HepG2 (cell line): ENCODE measurements at regions not wholly inside any gene's neighbourhood (a gene's known extent, or its start where the extent isn't known, plus 50 kb on each side); places are given as distances from the start of the nearest gene placed in this dataset.

Source experiments
- ATAC-seq: fragments of 200-7000 bp; cut with Tn5 transposase; 3 replicates; pipeline ENCODE4 v1.9.1; 2020; ENCODE audit warnings: mild to moderate bottlenecking, moderate library complexity
- BruUV-seq: library from RNA; stranded (reverse); fragments of 400-500 nt; replicated peaks from 2 replicates; lab custom pipeline; 2021; lab: Mats Ljungman, UMichigan
- CTCF ChIA-PET: fragments of 300-600 bp; formaldehyde crosslinking; extraction: SDS; loops from one replicate; lab custom pipeline; 2021; ENCODE audit warnings: low total read pairs, inconsistent platforms, low intra/inter-chr PET ratio; lab: Yijun Ruan, JAX
- POLR2A ChIA-PET: fragments of 350-600 bp; sonication (Branson Sonifier 250); formaldehyde crosslinking; loops from one replicate; lab custom pipeline; 2020; ENCODE audit warnings: antibody characterized with exemption, inconsistent platforms; lab: Yijun Ruan, JAX
- DNase-seq: peaks from one replicate; pipeline ENCODE4 v3.0.0-alpha.2; 2015; ENCODE audit warnings: low spot score
- FAIRE-seq: peaks from 3 replicates; lab custom pipeline; 2011; peaks lifted over from hg19 to GRCh38; lab: Jason Lieb, UNC
- H2AFZ ChIP-seq: one replicate; pipeline ENCODE4 v1.6.1; 2011; ENCODE audit warnings: low read length, inconsistent platforms
- H3K27ac ChIP-seq: fragments of 300-600 bp; 3 replicates; pipeline ENCODE4 v1.8.0; 2011; ENCODE audit warnings: mixed run types, mild to moderate bottlenecking, mixed read lengths, low read length, inconsistent platforms; ENCODE audit not compliant: insufficient read depth; ENCODE audit errors: extremely low read length
- H3K27me3 ChIP-seq, 2 experiments: fragments of 200-600 bp in 1 of 2; 2 replicates in 1 of 2; 3 replicates in 1 of 2; pipeline versions ENCODE4 v1.6.0 to v1.8.0; 2011; ENCODE audit warnings: low read length in 2 of 2, mild to moderate bottlenecking in 2 of 2, moderate library complexity in 2 of 2, inconsistent platforms in 1 of 2; ENCODE audit not compliant: insufficient read depth in 2 of 2, control insufficient read depth in 1 of 2
- H3K36me3 ChIP-seq, 2 experiments: fragments of 200-600 bp in 1 of 2; replicated peaks in 1 of 2; 2 replicates in 1 of 2; 3 replicates in 1 of 2; pipeline versions ENCODE4 v1.5.1 to v1.8.0; 2011; ENCODE audit warnings: low read length in 2 of 2, inconsistent platforms in 1 of 2; ENCODE audit not compliant: insufficient read depth in 2 of 2, control insufficient read depth in 1 of 2
- H3K4me1 ChIP-seq: 2 replicates; pipeline ENCODE4 v1.5.1; 2012; ENCODE audit warnings: low read length, inconsistent platforms; ENCODE audit not compliant: insufficient read depth
- H3K4me2 ChIP-seq: 2 replicates; pipeline ENCODE4 v1.6.0; 2011; ENCODE audit warnings: low read depth, low read length, inconsistent platforms
- H3K4me3 ChIP-seq, 3 experiments: fragments of 200-600 bp in 1 of 3; sonication (generic), shearing (Covaris generic) in 1 of 3; replicated peaks in 1 of 3; 2 replicates each; pipeline ENCODE4 v1.5.1; 2011 to 2016; ENCODE audit warnings: low read length in 3 of 3, inconsistent platforms in 2 of 3, low read depth in 2 of 3, mild to moderate bottlenecking in 2 of 3, control low read depth in 1 of 3, mixed read lengths in 1 of 3; ENCODE audit not compliant: insufficient read depth in 1 of 3
- H3K79me2 ChIP-seq: one replicate; pipeline ENCODE4 v1.6.1; 2011; ENCODE audit warnings: low read length, inconsistent platforms; ENCODE audit not compliant: insufficient read depth
- H3K9ac ChIP-seq: 2 replicates; pipeline ENCODE4 v1.6.0; 2011; ENCODE audit warnings: mild to moderate bottlenecking, low read depth, low read length, inconsistent platforms; ENCODE audit not compliant: insufficient read depth
- H3K9me3 ChIP-seq: 2 replicates; pipeline ENCODE4 v1.5.1; 2012; ENCODE audit warnings: mild to moderate bottlenecking, low read length
- H4K20me1 ChIP-seq: 2 replicates; pipeline ENCODE4 v1.6.0; 2011; ENCODE audit warnings: inconsistent platforms, mild to moderate bottlenecking, low read length, moderate library complexity; ENCODE audit not compliant: insufficient read depth
- ELF1 ChIP-seq: sonication (generic); formaldehyde crosslinking; IDR thresholded peaks from 2 replicates; pipeline ENCODE4 v1.4.0; 2020; ENCODE audit warnings: missing genetic modification reagents
- FOXO1 ChIP-seq: sonication (generic); formaldehyde crosslinking; IDR thresholded peaks from 2 replicates; pipeline ENCODE4 v1.4.0; 2020; ENCODE audit warnings: missing genetic modification reagents
- PRDM4 ChIP-seq: sonication (generic); formaldehyde crosslinking; IDR thresholded peaks from 2 replicates; pipeline ENCODE4 v1.9.0; 2021; ENCODE audit warnings: missing genetic modification reagents, borderline replicate concordance
- RELA ChIP-seq: sonication (generic); formaldehyde crosslinking; IDR thresholded peaks from 2 replicates; pipeline ENCODE4 v1.4.0; 2020; ENCODE audit warnings: missing genetic modification reagents
- SIN3B ChIP-seq: fragments of 150-350 bp; IDR thresholded peaks from 2 replicates; pipeline ENCODE4 v1.6.1; 2014; ENCODE audit warnings: low read length
- ZNF446 ChIP-seq: sonication (generic); formaldehyde crosslinking; IDR thresholded peaks from 2 replicates; pipeline ENCODE4 v1.5.0; 2020; ENCODE audit warnings: mild to moderate bottlenecking, missing genetic modification reagents
- ZNF644 ChIP-seq: IDR thresholded peaks from 2 replicates; pipeline ENCODE4 v1.6.1; 2016; ENCODE audit warnings: low read depth
- ZNF672 ChIP-seq: sonication (generic); formaldehyde crosslinking; IDR thresholded peaks from 2 replicates; pipeline ENCODE4 v1.8.1; 2022; ENCODE audit warnings: missing genetic modification reagents
- ZNF775 ChIP-seq: sonication (generic); formaldehyde crosslinking; IDR thresholded peaks from 2 replicates; pipeline ENCODE4 v1.4.0; 2020; ENCODE audit warnings: missing genetic modification reagents, mild to moderate bottlenecking, moderate library complexity, borderline replicate concordance
- WGBS: methylation state at CpG from one replicate; pipeline ENCODE4 v1.1.6; 2017; ENCODE audit warnings: low lambda C conversion rate; 5-methylcytosine and 5-hydroxymethylcytosine counted together
- in situ Hi-C: cut with HindIII; loops from 2 replicates; pipeline ENCODE4 v1.10.0; 2017; ENCODE audit warnings: low pct_unique_long_range_greater_than_20kb; ENCODE audit not compliant: extremely low pct_ligation_motif_present
- intact Hi-C: fragments of 100-400 bp; cut with micrococcal nuclease; formaldehyde crosslinking; loops from one replicate; pipeline ENCODE4 v1.10.0; 2022; ENCODE audit not compliant: unreplicated experiment
- TF ChIP-seq, protein P1 (sequence below): sonication (generic); formaldehyde crosslinking; IDR thresholded peaks from 2 replicates; pipeline ENCODE4 v1.5.0; 2020; ENCODE audit warnings: mild to moderate bottlenecking, low read depth, missing genetic modification reagents, borderline replicate concordance
- TF ChIP-seq, protein P2 (sequence below): sonication (generic); formaldehyde crosslinking; IDR thresholded peaks from 2 replicates; pipeline ENCODE4 v1.5.1; 2020; ENCODE audit warnings: missing genetic modification reagents, mild to moderate bottlenecking, borderline replicate concordance
- TF ChIP-seq, protein P3 (sequence below): sonication (generic); formaldehyde crosslinking; IDR thresholded peaks from 2 replicates; pipeline ENCODE4 v1.8.1; 2023; ENCODE audit warnings: mild to moderate bottlenecking, missing genetic modification reagents

GRCh38 chr19:27993619-27994570 is 1219.1 kb downstream of the UQCRFS1 start:
- no peak for ATAC-seq
- POLR2A ChIA-PET, result no interaction called here
- no peak overlapping the region for H3K9ac ChIP-seq
- CTCF ChIA-PET, result no interaction called here
- BruUV-seq, result no TSS peak
- no peak for DNase-seq
- in situ Hi-C loops (no loop called here), intact Hi-C loops (no loop called here)
- no peak overlapping the region for H2AFZ ChIP-seq
- H3K27me3 ChIP-seq, result no peaks in the 10 kb centered on the region
- no peaks in the 10 kb centered on the region for H3K36me3 ChIP-seq
- H3K79me2 ChIP-seq, result no peaks in the 10 kb centered on the region
- peaks cover 77% of the 10 kb centered on the region for H3K9me3 ChIP-seq
- no peaks in the 10 kb centered on the region for H3K4me1 ChIP-seq
- H3K27ac ChIP-seq, result no peak overlapping the region
- H3K4me2 ChIP-seq, result no peak overlapping the region
- H3K4me3 ChIP-seq, result no peak overlapping the region
- FAIRE-seq, result no peak
- under 1% methylated on average over 6 of the region's 6 CpGs for WGBS
- no peaks in the 10 kb centered on the region for H4K20me1 ChIP-seq
- no peak for TF ChIP-seq SIN3B
- TF ChIP-seq ZNF672 (CRISPR knock-in tag), result no peak
- TF ChIP-seq ZNF446 (CRISPR knock-in tag), result no peak
- TF ChIP-seq ELF1 (CRISPR knock-in tag), result no peak
- no peak for TF ChIP-seq ZNF644 (CRISPR knock-in tag)
- TF ChIP-seq ZNF775, result no peak
- TF ChIP-seq, protein P1, sequence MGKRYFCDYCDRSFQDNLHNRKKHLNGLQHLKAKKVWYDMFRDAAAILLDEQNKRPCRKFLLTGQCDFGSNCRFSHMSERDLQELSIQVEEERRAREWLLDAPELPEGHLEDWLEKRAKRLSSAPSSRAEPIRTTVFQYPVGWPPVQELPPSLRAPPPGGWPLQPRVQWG (CRISPR knock-in tag), result no peak
- no peak for TF ChIP-seq FOXO1 (CRISPR knock-in tag)
- TF ChIP-seq, protein P2, sequence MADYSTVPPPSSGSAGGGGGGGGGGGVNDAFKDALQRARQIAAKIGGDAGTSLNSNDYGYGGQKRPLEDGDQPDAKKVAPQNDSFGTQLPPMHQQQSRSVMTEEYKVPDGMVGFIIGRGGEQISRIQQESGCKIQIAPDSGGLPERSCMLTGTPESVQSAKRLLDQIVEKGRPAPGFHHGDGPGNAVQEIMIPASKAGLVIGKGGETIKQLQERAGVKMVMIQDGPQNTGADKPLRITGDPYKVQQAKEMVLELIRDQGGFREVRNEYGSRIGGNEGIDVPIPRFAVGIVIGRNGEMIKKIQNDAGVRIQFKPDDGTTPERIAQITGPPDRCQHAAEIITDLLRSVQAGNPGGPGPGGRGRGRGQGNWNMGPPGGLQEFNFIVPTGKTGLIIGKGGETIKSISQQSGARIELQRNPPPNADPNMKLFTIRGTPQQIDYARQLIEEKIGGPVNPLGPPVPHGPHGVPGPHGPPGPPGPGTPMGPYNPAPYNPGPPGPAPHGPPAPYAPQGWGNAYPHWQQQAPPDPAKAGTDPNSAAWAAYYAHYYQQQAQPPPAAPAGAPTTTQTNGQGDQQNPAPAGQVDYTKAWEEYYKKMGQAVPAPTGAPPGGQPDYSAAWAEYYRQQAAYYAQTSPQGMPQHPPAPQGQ (CRISPR knock-in tag), result no peak
- TF ChIP-seq RELA (CRISPR knock-in tag), result no peak
- TF ChIP-seq PRDM4, result no peak
- TF ChIP-seq, protein P3, sequence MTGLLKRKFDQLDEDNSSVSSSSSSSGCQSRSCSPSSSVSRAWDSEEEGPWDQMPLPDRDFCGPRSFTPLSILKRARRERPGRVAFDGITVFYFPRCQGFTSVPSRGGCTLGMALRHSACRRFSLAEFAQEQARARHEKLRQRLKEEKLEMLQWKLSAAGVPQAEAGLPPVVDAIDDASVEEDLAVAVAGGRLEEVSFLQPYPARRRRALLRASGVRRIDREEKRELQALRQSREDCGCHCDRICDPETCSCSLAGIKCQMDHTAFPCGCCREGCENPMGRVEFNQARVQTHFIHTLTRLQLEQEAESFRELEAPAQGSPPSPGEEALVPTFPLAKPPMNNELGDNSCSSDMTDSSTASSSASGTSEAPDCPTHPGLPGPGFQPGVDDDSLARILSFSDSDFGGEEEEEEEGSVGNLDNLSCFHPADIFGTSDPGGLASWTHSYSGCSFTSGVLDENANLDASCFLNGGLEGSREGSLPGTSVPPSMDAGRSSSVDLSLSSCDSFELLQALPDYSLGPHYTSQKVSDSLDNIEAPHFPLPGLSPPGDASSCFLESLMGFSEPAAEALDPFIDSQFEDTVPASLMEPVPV, result no peak
